ENCODE measurements at regions not wholly inside any gene's neighbourhood (a gene's known extent, or its start where the extent isn't known, plus 50 kb on each side); places are given as distances from the start of the nearest gene placed in this dataset.
"Not testable (repeated sequence)": the region's sequence is repeated elsewhere in the genome, so short reads cannot be mapped to it uniquely, and the experiment has no call there.

DNA sequence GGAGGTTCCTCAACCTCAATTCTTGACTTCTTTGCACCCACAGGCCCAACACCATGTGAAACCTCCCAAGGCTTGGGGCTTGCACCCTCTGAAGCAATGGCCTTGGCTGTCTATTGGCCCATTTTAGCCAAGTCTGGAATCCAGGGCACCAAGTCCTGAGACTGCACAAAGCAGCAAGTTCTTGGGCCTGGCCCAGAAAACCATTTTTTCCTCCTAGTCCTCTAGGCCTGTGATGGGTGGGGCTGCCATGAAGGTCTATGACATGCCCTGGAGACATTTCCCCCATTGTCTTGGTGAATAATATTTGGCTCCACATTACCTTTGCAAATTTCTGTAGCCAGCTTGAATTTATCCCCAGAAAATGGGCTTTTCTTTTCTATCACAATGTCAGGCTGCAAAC, 849.6 kb upstream of the MANEA start:
- Histone ChIP-seq H3K27ac (replicated peaks in 1 of 4) (no peak overlapping the region), H3K4me1 (no peaks in the 10 kb centered on the region), H3K4me3 (no peak overlapping the region), H3K9me3 (peaks cover 0 to 6% (median 0%) of the 10 kb centered on the region in 4 donors), H3K27me3 (no peaks in the 10 kb centered on the region), H3K36me3 (no peaks in the 10 kb centered on the region)
- DNase-seq (ENCODE audit: extremely low spot score): no peak
- intact Hi-C loops (cut with DNase I): no loop called here
- TF ChIP-seq CTCF (IDR thresholded peaks at IDR 0.05): no peak
- no peak for TF ChIP-seq EP300 (IDR thresholded peaks at IDR 0.05)
- no peak for TF ChIP-seq POLR2A (IDR thresholded peaks at IDR 0.05; ENCODE audit: low read depth)
- no peak for TF ChIP-seq POLR2AphosphoS5 (IDR thresholded peaks at IDR 0.05)

DNA sequence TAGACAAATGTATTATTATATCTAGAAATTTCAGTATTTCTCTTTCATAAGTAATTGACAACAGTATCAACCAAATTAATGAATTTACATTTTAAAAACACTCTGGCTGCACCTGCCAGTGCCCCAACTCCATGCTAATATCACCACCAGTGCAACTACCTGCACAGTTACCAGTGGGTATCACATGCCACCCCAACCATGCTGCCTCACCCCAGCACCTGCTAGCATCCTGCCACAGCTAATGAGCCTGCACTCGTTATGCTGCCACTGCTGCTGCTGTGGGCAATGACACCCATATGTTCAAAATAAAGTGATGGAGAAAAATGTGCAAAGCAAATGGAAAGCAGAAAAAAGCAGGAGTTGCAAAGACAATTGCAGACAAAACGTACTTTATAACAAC, 855.9 kb upstream of the MANEA start:
- no peak overlapping the region for H3K27ac ChIP-seq (replicated peaks in 1 of 4)
- H3K27me3 ChIP-seq: no peaks in the 10 kb centered on the region
- 70% methylated on average over 2 of the region's 2 CpGs for WGBS
- H3K4me1 ChIP-seq: no peaks in the 10 kb centered on the region
- H3K4me3 ChIP-seq: no peak overlapping the region
- H3K36me3 ChIP-seq: no peaks in the 10 kb centered on the region
- intact Hi-C loops (cut with DNase I): no loop called here
- no peak for TF ChIP-seq EP300 (IDR thresholded peaks at IDR 0.05)
- peak; percentile 60 for DNase-seq (ENCODE audit: extremely low spot score)
- no peaks in the 10 kb centered on the region for H3K9me3 ChIP-seq

DNA sequence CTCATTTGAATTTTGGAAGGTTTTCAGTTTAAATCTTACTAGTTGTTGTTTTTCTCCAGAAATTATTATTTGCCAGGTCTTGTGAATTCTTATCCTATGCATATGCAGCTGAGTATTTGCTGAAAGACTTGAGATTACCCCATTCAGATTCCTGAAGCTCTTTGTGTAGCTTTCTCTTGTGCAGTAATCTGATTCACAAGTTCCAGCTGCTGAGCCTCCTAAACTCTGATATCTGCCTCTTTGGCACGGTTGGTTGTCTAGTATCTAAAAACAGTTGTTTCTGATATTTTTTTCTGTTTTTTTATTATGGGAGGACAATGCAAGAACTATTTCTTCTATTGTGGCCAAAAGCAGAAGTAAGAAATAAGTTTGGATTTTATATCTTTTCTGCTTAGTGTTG, 863.9 kb upstream of the MANEA start:
- no peaks in the 10 kb centered on the region for H3K27me3 ChIP-seq
- DNase-seq (ENCODE audit: extremely low spot score): no peak
- H3K9me3 ChIP-seq: no peaks in the 10 kb centered on the region
- WGBS: 61% methylated on average over 1 of the region's 1 CpG
- intact Hi-C loops (cut with DNase I): no loop called here
- TF ChIP-seq CTCF (IDR thresholded peaks at IDR 0.05): no peak
- no peak for TF ChIP-seq POLR2AphosphoS5 (IDR thresholded peaks at IDR 0.05)
- TF ChIP-seq POLR2A (IDR thresholded peaks at IDR 0.05; ENCODE audit: low read depth): no peak
- no peak for TF ChIP-seq EP300 (IDR thresholded peaks at IDR 0.05)
- no peaks in the 10 kb centered on the region for H3K4me1 ChIP-seq
- H3K4me3 ChIP-seq: no peak overlapping the region
- H3K36me3 ChIP-seq: no peaks in the 10 kb centered on the region
- no peak overlapping the region for H3K27ac ChIP-seq (replicated peaks in 1 of 4)

- Histone ChIP-seq H3K4me3 (no peak overlapping the region), H3K27me3 (no peaks in the 10 kb centered on the region), H3K4me1 (no peaks in the 10 kb centered on the region), H3K9me3 (no peaks in the 10 kb centered on the region), H3K36me3 (no peaks in the 10 kb centered on the region), H3K27ac (replicated peaks in 1 of 4) (no peak overlapping the region)
- no peak for DNase-seq (ENCODE audit: extremely low spot score)
- no peak for TF ChIP-seq CTCF (IDR thresholded peaks at IDR 0.05)
- 76% methylated on average over 1 of the region's 1 CpG for WGBS
- intact Hi-C loops (cut with DNase I): no loop called here
Measured at GRCh38 chr6:94698773-94699172, 878.6 kb upstream of the MANEA start.

- intact Hi-C loops (cut with DNase I); H3K36me3 ChIP-seq; H3K9me3 ChIP-seq; H3K4me3 ChIP-seq; H3K27me3 ChIP-seq; DNase-seq (ENCODE audit: extremely low spot score); H3K27ac ChIP-seq (replicated peaks in 1 of 4); H3K4me1 ChIP-seq: not testable (repeated sequence)
- 91% methylated on average over 6 of the region's 6 CpGs for WGBS
Measured at GRCh38 chr6:94687255-94687654, 890.1 kb upstream of the MANEA start.

DNA sequence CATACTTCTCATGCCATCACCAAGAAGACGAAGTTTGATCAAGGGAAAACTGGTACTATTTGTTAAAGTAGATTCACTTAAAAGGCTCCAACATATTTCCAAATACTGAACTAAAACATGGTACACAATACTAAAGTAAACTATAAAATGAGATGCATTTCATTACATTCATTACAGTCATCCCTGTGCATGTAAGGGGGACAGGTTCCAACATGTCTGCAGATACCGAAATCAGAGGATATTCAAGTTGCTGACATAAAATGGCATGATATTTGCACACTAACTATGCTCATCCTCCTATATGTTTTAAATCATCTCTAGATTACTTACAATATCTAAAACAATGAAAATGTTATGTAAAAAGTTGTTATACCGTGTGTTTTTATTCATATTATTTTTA, 893.9 kb upstream of the MANEA start:
- intact Hi-C loops (cut with DNase I): no loop called here
- no peak for DNase-seq (ENCODE audit: extremely low spot score)
- no peak for TF ChIP-seq EP300 (IDR thresholded peaks at IDR 0.05)
- TF ChIP-seq POLR2A (IDR thresholded peaks at IDR 0.05; ENCODE audit: low read depth): no peak
- TF ChIP-seq CTCF (IDR thresholded peaks at IDR 0.05): no peak
- no peak for TF ChIP-seq POLR2AphosphoS5 (IDR thresholded peaks at IDR 0.05)
- WGBS: 83% methylated on average over 3 of the region's 3 CpGs
- no peaks in the 10 kb centered on the region for H3K4me1 ChIP-seq
- H3K27me3 ChIP-seq: no peaks in the 10 kb centered on the region
- no peaks in the 10 kb centered on the region for H3K36me3 ChIP-seq
- H3K27ac ChIP-seq (replicated peaks in 1 of 4): no peak overlapping the region
- H3K9me3 ChIP-seq: no peaks in the 10 kb centered on the region
- H3K4me3 ChIP-seq: no peak overlapping the region
